ENCODE measurements at regions not wholly inside any gene's neighbourhood (a gene's known extent, or its start where the extent isn't known, plus 50 kb on each side); places are given as distances from the start of the nearest gene placed in this dataset.
"Not testable (repeated sequence)": the region's sequence is repeated elsewhere in the genome, so short reads cannot be mapped to it uniquely, and the experiment has no call there.

DNA sequence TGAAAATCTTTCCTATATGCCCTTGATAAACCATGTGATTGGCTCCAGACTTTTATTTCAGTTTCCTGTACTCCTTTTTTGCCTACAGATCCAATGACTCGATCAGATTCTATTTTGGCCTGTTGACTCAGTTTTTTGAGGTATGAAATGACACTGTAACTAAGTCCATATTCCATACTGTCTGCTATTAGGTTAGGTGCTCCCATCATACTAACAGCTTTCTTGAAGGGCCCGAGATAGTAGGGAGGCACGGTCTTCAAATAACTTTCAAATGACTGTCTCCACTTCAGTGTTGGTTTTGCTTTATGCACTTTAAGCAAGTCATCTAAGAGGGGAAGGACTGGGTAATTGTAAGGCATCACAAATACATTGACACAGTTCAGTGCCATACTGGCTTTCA is 295.4 kb upstream of the DAB2 start:
- DNase-seq: no peak

DNA sequence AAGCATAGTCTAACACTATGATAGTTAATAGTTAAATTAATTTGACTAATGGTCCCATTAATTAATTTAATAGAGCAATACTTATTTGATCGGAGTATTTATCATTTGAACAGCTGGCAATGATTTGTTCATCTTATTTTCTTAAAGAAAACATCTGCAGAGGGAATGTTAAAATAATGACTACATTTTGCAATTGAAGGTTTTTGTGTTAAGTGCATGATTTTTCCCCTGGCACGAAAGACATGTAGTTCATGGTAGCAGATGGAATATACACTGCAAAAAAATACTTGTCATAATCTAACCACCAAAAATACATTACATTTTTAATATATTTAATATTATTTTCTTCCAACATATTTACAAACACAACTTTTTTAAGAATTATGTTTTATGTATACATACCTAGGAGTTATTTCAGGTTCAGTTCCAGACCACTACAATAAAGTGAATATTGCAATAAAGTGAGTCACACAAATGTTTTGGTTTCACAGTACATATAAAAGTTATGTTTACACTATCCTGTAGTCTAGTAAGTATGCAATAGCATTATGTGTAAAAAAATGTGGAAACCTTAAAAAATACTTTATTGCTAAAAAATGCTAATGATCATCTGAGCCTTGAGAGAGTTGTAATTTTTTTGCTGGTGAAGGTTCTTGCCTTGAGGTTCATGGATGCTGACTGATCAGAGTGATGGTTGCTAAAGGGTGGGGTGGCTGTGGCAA is 292.6 kb upstream of the DAB2 start:
- no peak for DNase-seq

DNA sequence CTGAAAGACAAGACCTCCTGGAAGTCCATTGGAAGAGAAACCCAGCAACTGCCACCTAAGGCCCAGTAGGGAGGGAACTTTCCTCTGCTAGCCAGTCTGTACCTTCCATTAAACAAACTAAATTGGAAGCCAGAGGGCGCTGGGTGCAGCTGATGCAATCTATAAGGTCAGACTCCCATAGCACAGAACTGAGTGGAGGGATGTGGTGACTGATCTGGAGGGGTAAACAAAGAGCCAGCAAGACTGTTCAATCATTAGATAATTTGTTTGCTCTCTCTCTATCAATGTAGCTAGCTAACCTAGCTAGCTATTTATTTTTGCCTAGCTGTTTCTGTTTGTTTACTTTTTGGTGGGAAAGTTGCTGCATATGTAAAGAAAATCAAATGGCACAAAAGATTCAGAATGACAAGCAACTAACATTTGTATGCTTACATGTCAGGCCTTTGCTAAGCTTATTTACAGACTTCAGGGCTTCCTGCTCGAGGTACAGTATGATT is 291.8 kb upstream of the DAB2 start:
- DNase-seq: no peak

DNA sequence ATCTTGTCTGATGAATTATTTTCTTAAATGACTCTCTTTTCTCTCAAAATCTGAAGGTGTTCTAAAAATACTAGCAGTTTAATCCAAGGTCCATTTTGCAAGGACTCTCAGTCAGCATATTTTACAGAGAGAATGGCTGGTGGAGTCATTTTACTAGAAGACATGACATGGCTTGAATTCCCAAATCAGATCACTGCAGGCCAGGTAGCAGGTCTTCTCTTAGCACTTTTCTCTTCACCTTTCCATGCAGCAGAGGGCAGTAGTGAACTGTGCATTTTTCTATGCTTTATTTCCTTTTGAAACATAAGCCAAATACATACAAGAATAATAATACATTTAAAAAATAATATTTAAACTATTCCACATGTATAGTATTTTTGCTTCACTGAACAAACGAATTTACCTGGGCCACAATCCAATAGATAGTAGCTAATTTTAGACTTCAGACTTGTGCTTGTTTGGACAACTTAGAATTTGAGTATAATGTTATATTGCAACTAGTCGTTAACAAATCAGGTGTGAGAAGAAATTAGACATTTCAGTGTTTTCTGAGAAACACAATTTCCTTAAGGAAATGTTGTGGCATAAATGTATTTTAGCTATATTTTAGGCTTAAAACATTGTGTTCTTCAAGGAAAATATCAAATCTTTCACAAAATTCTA is 289.4 kb upstream of the DAB2 start:
- DNase-seq: no peak

DNA sequence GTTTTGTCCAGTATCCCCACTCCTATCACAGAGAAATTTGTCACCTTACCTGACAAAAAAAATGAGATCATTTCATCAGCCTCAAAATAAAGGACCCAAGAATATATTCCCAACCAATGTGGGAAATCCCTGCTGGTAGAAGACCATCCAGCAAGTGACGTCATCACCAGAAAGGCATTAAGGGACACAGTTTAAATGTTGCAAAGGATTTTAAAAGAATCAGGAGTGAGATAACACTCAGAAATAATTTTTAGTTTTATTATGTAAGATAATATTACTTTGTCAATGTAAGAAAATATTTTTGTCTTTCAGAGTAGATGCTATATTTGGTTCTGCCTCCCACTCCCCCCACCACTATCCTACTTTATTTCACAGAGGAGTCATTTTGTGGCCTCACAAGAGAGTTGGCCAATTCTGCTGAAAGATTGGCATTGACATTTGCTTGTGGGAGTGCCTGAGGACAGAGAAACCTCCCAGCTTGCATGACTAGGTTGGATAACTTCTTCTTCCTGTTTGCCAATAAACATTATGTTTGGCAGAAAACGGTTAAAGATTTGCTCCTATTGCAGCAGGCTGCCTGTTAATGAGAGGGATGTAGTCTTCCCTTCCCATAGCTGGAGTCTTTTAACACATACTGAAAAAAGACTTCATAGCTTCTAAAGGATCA is 288.6 kb upstream of the DAB2 start:
- DNase-seq: no peak

GRCh38 chr5:39712316-39713249 is 287.8 kb upstream of the DAB2 start:
- DNase-seq: no peak

DNA sequence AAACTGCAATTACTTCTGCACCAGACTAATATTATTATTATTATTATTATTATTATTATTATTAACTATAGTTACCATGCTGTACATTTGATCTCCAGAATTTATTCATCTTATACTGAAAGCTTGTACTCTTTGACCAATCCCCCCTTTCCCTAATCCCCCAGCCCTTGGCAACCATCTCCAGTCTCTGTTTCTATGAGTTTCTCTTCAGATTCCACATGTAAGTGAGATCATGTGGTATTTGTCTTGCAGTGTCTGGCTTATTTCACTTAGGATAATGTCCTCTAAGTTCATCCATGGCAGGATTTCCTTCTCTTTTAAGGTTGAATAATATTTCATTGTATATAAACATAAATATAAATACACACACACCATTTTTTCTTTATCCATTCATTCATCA is 287.0 kb upstream of the DAB2 start:
- no peak for DNase-seq

GRCh38 chr5:39709032-39709431 is 284.3 kb upstream of the DAB2 start:
- no peak for DNase-seq

DNA sequence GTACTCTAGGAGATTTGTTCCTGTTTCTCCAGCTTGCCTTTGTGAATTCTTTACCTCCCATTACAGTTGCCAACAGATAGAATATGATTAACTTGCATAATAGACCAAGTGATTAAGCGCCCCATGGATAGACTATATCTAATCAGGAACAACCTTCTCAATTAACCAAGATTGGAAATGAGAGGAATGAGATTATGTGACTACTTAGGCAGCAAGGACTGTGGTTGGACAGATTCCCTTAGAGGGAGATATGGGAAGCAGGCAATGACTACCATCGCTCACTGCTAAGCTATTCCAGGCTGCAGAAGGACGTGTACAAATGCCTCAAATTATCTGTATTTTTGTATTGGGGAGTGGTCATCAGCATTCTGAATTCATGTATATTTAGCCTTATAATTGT is 278.1 kb upstream of the DAB2 start:
- DNase-seq: no peak

GRCh38 chr5:39700523-39700922 is 275.7 kb upstream of the DAB2 start:
- DNase-seq: no peak

GRCh38 chr5:39698838-39699560 is 274.2 kb upstream of the DAB2 start:
- DNase-seq: no peak

GRCh38 chr5:39697881-39698280 is 273.1 kb upstream of the DAB2 start:
- no peak for DNase-seq

DNA sequence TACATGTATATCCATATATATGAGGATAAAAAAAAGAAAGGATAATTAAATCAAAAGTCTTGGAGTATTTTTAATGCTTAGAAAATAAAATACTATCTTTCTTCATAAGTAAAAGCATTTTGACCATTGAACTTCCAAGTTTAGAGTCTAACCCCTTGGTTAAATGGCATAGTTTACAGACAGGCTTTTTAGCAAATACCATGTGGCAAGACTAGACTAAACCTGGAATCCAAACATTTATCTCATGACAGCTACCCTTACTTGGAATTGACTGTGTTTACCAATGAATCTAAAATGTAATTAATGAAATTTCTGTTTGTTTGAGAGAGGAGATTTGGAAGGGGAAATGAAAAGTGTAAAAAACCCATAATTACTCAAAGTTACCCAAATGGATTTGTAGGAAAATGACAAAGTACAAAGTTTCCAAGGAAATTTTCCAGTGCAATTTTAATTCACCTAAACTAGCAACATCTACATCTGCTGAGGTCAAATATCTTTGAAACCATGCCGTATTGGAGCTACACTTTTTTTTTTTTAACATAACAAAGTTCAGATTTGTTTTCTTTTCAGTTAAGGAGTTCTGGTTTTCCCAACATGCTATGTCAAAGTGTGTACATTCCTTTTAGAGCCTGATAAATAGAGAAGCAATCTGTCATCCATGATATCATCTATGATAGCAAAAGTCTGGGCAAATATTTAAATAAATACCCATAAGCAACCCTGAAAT is 272.1 kb upstream of the DAB2 start:
- no peak for DNase-seq

DNA sequence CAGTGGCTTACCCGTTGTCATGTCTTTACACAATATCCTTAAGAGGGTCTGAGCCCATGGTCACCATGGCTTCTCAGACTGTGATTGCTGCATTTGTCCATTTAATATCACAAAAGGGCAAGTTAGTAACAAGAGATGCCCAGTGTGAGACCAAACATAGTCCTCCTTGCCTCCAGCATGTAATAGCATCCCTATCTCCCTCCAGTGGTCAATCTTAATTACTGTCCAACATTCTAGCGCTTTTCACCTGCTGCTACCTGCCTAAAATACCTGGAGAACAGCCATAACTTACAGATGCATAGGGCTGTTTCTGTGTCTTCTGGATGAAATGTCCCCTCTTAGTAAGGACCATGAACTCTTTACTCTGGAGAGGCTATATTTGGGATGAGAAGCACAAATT is 267.2 kb upstream of the DAB2 start:
- no peak for DNase-seq

- DNase-seq: no peak
Measured at GRCh38 chr5:39691136-39691535, 266.4 kb upstream of the DAB2 start.

- DNase-seq: no peak
Measured at GRCh38 chr5:39689919-39690318, 265.1 kb upstream of the DAB2 start.

DNA sequence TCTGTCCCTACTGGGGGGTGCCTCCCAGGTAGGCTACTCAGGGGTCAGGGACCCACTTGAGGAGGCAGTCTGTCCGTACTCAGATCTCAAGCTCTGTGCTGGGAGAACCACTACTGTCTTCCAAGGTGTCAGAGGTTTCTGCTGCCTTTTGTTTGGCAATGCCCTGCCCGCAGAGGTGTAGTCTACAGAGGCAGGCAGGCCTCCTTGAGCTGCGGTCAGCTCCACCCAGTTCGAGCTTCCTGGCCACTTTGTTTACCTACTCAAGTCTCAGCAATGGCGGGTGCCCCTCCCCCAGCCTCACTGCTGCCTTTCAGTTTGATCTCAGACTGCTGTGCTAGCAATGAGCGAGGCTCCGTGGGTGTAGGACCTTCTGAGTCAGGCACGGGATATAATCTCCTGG is 263.1 kb upstream of the DAB2 start:
- DNase-seq: not testable (repeated sequence)

DNA sequence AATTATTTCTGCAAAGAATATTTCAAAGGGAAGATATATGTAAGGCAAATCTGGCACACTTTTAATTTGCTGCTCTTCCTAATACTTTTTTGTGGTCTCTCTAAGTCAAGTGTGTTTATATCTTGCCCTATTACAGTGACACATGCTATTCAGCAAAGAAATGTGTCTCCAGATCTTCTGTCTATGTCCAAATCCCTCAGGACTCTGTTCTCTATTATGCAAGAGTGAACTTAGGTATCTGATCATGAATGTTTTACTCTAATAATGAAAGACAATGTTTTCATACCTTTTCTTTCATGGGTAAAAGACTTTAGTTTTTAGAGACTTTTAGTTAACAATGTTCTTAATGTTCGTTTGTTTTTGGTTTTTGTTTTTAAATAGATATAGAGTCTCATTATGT is 255.4 kb upstream of the DAB2 start:
- DNase-seq: no peak

DNA sequence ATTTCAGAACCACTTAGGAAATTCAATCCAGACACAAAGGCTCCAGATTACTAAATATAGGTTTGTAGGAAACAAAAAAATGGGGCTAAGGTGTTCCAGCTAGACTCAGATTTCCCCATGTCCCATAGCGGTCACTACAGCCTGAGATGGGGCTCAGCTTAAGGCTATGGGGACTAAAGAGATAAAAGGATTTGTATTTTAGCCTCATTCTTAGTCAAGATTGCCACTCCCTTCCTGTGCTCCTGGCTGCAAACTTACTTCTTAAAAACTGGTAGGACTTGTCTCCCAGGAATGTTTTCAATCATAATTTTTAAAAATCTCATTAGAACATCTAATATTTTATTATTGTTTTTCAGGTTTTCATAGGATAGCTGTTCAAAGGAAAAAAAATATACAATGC is 253.8 kb upstream of the DAB2 start:
- DNase-seq: no peak

DNA sequence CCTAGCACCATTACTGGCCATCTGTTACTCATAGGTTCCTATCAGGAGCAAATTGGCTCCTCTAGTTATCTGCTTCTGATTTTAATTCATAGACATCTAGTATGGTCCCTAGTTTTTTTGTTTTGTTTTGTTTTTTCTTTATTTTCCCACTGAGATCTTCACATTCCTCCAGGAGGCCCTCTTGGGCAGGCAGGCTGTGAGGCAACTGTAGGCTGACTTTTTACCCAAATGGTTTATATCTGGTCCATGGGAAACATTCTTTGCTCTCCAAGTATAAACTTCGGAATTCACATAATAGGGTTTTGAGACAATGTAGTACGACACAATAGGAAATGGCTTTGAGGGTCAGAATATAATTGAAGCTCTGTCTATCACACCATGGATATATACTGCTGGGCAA is 250.9 kb upstream of the DAB2 start:
- DNase-seq: no peak

GRCh38 chr5:39674209-39675082 is 249.7 kb upstream of the DAB2 start:
- DNase-seq: no peak
